DMS153 treated with DMSO at 0.1 percent for 48 hours (cell line): ENCODE measurements at regions not wholly inside any gene's neighbourhood (a gene's known extent, or its start where the extent isn't known, plus 50 kb on each side); places are given as distances from the start of the nearest gene placed in this dataset.
"Not testable (repeated sequence)": the region's sequence is repeated elsewhere in the genome, so short reads cannot be mapped to it uniquely, and the experiment has no call there.

Experiments used
- DNase-seq: peaks from one replicate; lab custom pipeline; 2025; ENCODE audit not compliant: unreplicated experiment; lab: John Stamatoyannopoulos, UW

- DNase-seq: peak; percentile 85
Observed at GRCh38 chrX:46029777-46030176, 515.4 kb downstream of the ZNF674 start.

- no peak for DNase-seq
Observed at GRCh38 chrX:46016296-46016695, 528.9 kb downstream of the ZNF674 start.

GRCh38 chrX:46015653-46016052 lies 529.6 kb downstream of the ZNF674 start:
- DNase-seq: no peak

GRCh38 chrX:45992402-45993123 lies 552.7 kb downstream of the ZNF674 start:
- DNase-seq: no peak

- DNase-seq: no peak
Observed at GRCh38 chrX:45986971-45987370, 558.2 kb downstream of the ZNF674 start.

GRCh38 chrX:45986081-45986480 lies 559.1 kb downstream of the ZNF674 start:
- no peak for DNase-seq

- not testable (repeated sequence) for DNase-seq
Observed at GRCh38 chrX:45982958-45983727, 562.1 kb downstream of the ZNF674 start.

- DNase-seq: no peak
Observed at GRCh38 chrX:45980726-45981125, 564.5 kb downstream of the ZNF674 start.

- no peak for DNase-seq
Observed at GRCh38 chrX:45975633-45976032, 569.6 kb downstream of the ZNF674 start.

- no peak for DNase-seq
Observed at GRCh38 chrX:45972636-45973035, 572.6 kb downstream of the ZNF674 start.

GRCh38 chrX:45959567-45959966 lies 585.7 kb downstream of the ZNF674 start:
- no peak for DNase-seq

GRCh38 chrX:45956191-45956870 lies 588.9 kb downstream of the ZNF674 start:
- no peak for DNase-seq

GRCh38 chrX:45955661-45956060 lies 589.6 kb downstream of the ZNF674 start:
- DNase-seq: no peak

- no peak for DNase-seq
Observed at GRCh38 chrX:45954026-45954425, 591.2 kb downstream of the ZNF674 start.

- no peak for DNase-seq
Observed at GRCh38 chrX:45952030-45952429, 593.2 kb downstream of the ZNF674 start.

- DNase-seq: no peak
Observed at GRCh38 chrX:45935408-45935807, 609.8 kb downstream of the ZNF674 start.

GRCh38 chrX:45912316-45912715 lies 632.9 kb downstream of the ZNF674 start:
- no peak for DNase-seq

- no peak for DNase-seq
Observed at GRCh38 chrX:45907786-45908185, 637.4 kb downstream of the ZNF674 start.

GRCh38 chrX:45903781-45904201 lies 641.4 kb downstream of the ZNF674 start:
- peak; percentile 42 for DNase-seq

GRCh38 chrX:45900766-45901615 lies 644.2 kb downstream of the ZNF674 start:
- DNase-seq: no peak
